LNCAP (cell line): ENCODE measurements at regions not wholly inside any gene's neighbourhood (a gene's known extent, or its start where the extent isn't known, plus 50 kb on each side); places are given as distances from the start of the nearest gene placed in this dataset.

Experiments used
- TF ChIP-seq, protein P1 (sequence below): fragments of 450-650 bp; IDR thresholded peaks from 2 replicates; pipeline ENCODE4 v1.5.1; 2017; ENCODE audit warnings: mild to moderate bottlenecking

DNA sequence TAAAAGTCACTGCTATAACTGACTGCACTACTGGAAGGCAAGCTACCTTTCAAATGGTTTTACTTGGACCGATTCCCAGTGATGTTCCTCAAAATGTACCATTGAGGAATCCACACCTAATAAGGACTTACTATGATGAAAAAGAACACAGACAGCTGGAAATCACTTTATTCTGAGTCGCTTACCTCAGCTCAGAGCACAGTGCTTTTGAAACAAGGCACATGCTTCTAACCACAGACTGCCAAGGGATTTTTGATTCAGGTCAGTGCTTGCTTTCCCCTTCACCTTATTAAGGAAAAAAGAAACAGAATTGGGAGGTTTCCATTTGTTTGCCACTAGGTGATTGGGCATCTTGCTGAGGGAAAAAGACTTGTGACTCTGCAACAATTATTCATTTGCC is 707.5 kb upstream of the FSHR start:
- TF ChIP-seq, protein P1, sequence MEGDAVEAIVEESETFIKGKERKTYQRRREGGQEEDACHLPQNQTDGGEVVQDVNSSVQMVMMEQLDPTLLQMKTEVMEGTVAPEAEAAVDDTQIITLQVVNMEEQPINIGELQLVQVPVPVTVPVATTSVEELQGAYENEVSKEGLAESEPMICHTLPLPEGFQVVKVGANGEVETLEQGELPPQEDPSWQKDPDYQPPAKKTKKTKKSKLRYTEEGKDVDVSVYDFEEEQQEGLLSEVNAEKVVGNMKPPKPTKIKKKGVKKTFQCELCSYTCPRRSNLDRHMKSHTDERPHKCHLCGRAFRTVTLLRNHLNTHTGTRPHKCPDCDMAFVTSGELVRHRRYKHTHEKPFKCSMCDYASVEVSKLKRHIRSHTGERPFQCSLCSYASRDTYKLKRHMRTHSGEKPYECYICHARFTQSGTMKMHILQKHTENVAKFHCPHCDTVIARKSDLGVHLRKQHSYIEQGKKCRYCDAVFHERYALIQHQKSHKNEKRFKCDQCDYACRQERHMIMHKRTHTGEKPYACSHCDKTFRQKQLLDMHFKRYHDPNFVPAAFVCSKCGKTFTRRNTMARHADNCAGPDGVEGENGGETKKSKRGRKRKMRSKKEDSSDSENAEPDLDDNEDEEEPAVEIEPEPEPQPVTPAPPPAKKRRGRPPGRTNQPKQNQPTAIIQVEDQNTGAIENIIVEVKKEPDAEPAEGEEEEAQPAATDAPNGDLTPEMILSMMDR: no peak

DNA sequence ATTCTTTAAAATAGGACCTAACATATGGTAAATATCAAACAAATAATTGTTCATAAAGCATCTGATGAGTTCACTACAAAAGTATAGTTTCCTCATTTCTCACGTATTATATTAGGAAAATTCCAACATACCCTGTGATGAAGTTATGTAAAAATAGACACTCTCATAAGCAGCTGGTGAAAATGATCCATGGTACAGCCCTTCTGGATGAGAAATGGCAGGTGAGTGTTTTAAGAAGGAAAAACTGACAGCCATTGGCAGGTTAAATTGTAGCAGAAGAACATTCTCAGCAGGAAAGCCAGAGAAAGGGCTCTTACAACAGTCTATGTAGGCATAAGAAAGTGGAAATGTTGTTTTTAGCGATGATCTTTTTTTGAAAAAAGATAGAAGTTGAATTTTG is 706.5 kb upstream of the FSHR start:
- TF ChIP-seq, protein P1: no peak

DNA sequence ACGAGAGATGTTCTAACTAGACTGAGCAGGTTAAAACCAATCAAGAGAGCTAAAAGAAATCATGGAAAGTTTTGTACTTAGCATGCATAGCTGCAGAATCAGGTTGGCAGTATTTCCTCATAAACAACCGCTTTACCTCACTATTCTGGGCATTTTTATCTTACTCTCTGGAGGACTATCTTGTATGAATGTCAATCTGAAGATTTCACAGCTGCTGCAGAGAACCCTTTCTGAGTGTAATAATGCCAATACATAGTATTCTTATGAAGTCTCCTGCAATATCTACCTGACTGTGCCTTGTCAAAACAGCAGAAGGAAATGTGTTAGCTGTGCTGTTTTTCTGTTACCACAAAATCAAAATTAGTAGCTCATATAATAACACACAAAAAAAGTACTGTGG is 705.9 kb upstream of the FSHR start:
- TF ChIP-seq, protein P1: no peak

DNA sequence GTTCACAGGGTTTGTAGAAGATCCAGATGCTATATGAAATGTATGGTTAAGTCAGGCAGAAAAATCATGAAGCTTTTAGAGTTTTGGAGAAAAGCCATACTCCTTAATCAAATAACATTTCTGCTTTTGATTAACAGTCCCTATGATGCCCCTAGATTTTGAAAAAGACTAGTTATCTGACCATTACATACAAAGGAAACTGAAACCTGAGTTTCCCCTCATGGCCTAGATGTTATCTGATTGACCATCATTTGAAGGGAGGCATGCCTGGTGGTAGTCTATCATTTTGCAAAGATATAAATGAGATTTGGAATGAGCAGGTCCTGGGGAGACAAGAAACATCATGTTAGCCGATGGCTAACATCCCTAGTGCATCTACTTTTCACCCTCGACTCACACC is 704.3 kb upstream of the FSHR start:
- TF ChIP-seq, protein P1: no peak

DNA sequence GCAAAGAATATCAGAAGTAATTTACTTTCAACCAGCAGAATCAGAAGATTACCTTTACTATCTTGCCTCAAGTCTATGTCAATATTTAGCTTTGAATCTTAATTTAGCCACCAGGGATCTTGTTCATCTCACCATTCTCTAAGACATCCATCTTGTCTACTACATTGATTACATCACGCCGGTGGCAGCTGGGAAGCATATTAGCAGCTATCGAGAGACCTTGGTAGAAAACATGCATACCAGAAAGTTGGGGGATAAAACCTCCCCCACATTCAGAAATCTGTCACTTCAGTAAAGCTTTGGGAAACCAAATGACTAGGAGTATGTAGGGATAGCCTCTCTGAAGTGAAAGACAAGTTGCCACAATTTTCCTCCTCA is 703.8 kb upstream of the FSHR start:
- TF ChIP-seq, protein P1: no peak

DNA sequence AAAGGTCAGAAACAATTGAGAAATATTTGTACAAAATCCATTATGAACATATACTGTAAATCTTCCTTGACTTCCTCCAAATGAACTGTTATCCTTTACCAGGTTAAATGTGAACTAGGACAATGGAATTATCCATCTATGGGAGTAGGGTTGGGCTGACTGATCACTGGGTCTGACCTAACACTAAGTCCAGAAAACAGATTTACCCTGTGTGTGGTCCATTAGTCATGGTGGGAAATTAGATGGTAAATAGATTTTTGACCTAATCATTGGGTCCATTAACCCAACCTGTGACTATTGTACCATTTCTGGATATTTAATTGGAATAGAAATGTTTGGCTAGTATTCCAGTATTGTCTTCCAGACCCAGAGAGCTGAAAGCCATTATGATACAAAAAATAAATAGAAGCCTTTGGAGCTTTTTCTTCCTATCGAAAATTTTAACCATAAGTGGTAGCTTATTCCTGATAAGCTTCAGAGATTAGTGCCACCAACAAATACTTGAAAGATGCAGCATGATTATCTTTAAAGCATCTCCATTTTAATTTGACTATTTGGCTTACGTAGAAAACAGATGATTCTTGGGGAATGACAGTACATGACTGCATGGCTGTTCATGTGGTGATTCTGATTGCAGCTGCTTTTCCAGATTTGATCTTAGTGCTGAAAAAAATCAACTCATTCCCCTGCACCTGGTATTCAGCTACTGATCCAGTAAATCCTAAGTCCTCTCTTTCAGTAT is 703.2 kb upstream of the FSHR start:
- TF ChIP-seq, protein P1: no peak

DNA sequence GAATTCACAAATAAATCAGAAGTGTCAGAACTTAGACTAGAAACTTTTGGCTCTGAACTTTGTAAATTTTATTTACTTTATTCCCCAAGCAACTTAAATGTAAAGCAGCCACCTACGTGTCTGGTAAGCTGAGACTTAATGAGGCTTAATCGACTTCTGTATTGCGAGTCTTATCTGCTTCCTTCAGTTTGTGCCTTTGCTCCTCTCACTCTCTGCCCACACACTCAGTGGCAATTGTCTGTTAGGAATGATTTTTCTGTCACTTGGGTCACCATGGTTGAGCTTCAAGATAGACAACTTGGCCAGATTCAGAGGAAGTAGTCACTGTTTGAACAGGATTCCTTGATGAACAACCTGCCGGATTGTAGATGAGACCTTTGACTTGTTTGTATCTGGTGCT is 691.4 kb upstream of the FSHR start:
- TF ChIP-seq, protein P1: no peak

DNA sequence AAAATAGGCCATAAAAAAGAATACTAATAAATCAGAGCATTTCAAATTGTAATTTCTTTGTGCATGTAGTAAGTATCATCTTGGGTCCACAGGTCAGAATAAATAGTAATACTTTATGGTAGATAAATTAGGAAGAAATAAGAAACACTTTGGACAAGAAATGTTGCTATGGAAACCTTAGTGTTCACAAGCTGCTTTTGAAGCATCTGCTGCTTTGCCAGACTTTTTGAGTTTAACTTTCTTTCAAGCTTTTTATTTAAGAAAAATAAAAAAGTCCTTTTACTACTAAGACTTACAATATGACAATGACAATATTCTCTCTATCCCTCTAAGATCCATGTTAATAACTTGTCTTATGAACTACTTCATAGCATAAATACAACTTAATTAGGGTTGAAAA is 690.7 kb upstream of the FSHR start:
- TF ChIP-seq, protein P1: no peak
